HG03103 (cell line): ENCODE measurements at regions not wholly inside any gene's neighbourhood (a gene's known extent, or its start where the extent isn't known, plus 50 kb on each side); places are given as distances from the start of the nearest gene placed in this dataset.
"Not testable (repeated sequence)": the region's sequence is repeated elsewhere in the genome, so short reads cannot be mapped to it uniquely, and the experiment has no call there.

Experiments
- ATAC-seq: cut with Tn5 transposase; IDR thresholded peaks from one replicate; pipeline ENCODE4 v1.9.1; 2021; ENCODE audit warnings: low read depth; ENCODE audit not compliant: unreplicated experiment

DNA sequence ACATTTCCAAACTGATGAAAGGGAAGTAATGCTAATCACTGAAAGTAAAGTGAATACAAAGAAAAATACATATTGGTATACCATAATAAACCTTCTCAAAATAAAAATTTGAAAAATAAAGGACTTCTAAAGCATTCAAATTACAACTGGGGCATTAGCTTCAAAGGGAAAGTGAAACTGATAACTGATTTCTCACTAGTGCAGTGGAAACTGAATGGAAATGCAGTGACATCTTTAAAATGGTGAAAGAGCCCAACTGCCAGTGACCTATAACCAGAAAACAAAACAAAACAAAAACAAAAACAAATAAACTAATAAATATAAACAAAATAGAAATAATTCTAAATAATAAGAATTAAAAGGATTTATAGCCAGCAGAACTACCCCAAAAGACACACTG, 297.5 kb upstream of the GRIN3A start:
- peak; percentile 63 for ATAC-seq

DNA sequence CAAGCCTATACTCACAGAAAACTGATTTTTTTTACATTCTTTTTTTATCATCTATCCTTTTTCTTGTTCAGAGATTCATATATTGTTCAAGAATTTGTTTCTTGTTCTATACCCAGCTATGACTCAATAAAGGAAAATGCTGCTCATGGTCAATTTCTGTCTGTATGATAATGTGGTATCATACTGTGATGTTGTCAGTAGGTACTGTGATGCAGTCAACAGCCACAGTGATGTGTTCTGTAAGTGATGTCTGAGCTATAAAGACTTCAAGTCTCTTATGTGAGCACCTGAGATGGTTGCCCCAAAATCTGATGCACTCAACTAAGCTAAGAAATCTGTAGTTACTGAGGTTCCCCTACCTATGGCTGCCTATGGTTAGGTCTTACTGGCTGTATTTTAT, 294.2 kb upstream of the GRIN3A start:
- ATAC-seq = no peak

DNA sequence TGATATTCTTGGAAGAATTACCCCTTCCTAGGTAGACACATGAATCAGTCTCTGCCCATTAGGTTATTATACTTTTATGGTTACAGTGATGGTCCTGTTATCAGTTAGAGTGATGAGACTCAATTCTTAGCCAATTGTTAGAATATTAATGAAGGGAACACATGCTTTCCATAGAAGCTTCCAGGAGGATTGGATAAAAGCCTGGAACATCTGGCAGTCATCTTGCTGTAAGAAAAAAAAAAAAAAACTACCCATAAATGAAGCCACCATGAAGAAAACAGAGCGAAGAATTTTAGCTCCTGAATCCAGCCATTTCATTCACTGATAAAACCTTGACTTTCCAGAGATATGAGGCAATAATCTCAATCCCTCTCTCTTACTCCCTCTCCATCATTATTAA, 262.5 kb upstream of the GRIN3A start:
- ATAC-seq = no peak

DNA sequence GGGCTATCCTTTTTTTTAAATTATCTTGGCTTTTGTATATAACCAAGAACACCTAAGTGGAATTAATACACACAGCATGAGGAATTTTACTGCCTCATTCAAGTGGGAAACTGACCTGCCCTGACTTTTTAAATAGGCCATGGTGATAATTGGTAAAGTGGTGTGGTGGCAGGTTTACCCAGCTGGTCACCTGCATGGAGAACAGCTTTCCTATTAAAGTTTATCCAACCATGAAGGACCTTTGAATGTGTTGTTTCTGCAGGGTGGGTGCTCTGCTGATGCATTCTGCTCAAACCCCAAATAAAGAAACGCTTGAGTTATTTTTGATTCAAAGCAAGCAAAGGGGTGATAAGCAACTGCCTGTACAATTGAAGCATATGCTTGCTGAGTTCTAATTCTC, 261.0 kb upstream of the GRIN3A start:
- no peak for ATAC-seq

DNA sequence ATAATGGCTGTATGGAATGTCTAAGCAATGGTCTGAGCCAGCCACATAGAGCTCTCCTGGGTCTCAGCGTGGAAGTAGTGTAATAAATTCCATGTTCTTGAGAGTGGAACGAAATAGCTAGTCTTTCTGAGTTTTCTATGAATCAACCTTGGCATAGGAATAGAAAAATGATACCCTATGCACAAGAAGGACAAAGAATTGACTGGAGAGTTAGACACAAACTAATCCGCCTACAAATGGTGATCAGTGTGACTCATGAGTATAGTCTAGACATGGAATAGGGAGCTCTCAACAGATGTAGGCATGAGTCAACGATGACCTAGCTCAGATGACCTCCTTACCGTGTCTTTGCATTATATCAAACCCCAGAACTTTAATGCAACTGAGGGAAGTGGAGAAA, 256.8 kb upstream of the GRIN3A start:
- ATAC-seq = no peak

DNA sequence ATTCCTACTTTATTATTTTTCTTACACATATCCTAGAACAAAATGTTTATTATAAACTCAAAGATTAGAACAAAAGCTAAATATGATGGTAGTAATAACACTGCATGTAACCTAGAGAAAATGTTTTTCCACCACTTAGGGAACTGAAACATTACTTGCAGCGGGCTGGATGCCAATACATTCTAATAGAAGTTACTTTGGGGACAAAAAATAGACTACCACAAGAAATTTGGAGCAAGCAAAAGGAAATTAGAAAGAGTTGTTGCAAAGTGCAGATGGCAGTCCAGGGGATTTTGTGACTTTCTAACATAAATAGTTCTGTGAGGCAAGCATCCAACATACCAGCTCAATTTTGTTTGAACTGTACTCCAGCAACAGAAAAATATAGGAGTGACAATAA, 255.3 kb upstream of the GRIN3A start:
- no peak for ATAC-seq

DNA sequence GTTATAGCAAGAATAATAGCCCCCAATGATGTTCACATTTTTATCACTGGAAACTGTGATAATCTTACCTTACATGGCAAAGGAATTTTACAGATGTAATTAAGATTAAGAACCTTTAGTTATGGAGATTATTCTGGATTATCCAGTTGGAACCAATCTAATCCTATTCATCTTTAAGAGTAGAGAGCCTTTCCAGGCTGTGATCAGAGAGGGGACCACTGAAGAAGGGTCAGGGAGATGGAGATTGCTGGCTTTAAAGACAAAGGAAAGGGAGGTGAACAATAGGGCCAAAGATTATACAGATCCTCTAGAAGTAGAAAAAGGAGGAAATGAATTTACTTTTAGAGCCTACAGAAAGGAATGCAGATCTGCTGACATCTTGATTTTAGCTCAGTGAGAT, 253.5 kb upstream of the GRIN3A start:
- no peak for ATAC-seq

DNA sequence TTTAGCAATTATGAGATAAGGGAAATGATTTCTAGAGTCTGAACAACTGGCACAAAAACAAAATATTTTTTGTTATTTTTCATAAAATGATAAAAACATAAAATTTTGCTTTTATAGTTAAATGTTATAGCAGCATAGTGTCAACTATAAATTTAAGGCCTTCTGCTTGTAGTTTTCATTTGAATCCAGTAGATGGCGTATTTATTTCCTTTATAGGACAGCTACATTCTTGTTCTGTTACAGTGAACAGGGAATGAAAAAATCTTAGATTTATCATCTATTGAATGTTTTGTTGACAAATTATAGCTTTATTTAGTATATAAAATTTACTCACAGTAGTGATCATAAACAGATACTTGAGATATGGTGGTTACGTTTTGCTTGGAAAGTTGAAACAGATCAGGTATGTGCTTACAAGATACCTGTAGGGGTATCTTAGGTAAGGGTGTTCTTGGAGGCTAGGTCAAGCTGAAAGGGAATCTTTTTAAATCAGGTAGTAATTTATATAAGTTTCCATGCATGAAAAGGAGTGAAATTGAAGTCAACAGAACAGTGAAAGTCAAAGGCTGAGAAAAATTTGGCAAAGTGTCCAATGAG, 239.3 kb upstream of the GRIN3A start:
- ATAC-seq = peak; percentile 76

DNA sequence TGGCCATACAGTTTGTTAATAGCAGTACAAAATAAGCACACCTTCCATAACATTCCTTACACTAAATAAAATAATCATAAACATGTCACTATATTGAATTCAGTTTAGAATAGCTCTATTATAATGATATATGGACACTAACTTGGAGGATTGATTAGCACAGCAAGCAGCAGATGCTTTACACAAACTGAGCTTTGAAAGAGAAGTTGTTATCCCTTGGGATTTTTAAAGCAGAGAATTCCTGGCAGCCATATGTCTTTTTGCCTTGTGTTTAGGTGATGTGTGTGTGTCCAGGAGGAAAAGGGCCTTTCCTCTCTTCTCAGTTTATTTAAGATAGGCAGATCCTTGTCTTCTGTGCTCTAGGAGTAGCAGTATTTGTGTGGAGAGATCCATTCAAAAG, 232.2 kb upstream of the GRIN3A start:
- no peak for ATAC-seq

DNA sequence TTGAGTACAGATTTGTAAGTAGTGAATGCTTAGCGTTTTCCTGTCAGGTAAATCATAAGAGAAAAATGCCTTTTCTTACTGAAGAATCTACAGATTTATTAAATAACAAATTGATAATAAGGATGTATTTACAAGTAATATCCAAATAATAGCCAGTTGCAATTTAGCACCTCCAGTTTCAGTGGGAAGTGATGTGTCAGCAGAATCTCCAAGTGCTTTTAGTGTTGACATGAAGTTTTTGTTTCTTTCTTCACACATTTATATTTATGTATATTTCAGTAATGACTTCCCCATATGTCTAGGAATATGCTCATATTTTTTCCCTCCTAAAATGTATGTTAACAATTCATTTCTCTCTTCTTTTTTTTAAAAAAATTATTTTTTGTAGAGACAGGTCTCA, 229.9 kb upstream of the GRIN3A start:
- no peak for ATAC-seq

DNA sequence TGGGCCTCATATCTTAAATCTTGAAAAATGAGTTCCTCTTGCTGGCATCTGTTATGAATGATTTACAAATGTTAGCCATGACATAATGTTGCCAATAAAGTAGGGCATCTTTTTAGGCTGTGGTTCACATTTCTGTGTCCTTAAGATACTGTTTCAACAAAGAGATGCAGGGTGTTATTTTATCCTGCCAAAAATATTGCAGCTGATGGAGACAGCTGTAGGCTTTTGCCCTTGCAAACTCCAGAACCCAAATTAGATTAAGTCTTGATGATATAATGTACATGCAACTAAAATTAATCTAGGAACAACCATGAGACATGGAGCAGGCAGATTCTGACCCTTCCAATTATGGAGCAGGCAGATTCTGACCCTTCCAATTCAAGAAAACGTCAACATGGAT, 228.2 kb upstream of the GRIN3A start:
- ATAC-seq = no peak

DNA sequence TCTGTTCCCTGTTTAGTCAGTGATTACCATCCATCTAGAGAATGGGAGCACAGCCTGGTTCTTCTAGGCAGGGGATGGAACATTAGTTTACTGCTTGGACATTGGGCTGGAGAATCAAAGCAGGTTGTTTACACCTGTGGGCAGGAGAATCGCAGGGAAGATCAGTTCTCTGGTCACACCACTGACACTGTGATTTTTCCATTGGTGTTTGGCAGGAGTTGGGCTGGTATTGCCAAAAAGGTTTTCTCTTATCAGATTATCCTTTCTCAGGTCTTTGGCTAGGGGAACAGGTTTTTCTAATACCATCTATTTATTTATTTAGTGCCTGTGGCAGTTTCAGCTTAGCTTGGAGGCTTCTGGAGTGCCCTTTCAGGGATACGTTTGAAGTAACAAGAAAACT, 219.3 kb upstream of the GRIN3A start:
- ATAC-seq = no peak

DNA sequence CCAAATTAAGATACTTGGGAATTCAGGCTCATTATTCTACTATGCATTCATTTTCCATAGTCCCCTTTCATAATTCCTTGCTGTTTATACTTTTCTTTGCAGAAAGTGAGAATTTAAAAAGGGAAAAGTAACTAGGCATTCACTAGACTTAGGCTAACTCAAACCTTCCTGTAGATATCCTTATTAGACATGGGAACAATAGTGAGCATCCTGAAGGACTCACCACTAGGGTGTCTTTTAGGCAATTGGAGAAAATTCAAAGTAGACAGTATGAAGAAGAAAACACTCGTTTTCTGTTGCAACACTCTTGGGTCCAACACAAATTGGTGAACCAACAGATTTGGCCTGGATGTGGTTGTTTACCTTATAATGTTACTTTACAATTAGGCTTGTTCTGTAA, 213.2 kb upstream of the GRIN3A start:
- ATAC-seq = no peak

DNA sequence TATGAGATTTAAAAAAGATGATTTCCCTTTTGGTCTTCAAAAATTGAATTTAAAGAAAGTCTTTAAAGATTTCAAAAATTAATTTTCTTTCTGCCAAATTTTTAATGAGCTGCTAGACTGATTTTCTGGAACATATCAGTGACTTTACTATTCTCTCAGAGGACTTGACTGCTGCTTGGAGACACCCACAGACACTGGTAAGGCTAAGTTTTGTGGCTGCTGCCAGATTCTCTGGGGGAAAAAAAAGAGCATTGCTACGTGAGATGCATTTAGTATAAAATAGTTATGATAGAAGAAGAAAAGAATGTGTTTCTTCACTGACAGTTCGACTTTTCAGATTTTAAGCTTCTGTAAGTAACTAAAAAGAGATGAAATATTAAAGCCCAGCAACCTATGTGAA, 193.3 kb upstream of the GRIN3A start:
- ATAC-seq = no peak

DNA sequence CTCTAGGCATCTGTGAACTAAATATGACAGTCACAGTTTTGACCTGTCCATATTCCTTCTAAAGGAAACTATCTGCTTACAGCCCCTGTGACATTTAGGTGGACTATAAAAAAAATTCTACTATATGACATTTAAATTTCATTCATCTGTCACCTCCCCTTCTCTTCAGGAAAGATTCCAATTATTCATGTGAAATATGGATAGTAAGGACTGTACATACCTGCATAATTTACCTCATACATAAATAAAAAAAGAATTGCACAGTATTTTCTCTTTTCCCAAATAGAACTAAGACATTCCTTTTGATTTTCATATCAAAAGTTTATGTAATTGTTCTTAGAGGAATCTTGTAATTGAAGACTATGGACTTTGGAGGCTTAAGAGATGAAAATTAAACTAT, 192.3 kb upstream of the GRIN3A start:
- ATAC-seq = no peak

DNA sequence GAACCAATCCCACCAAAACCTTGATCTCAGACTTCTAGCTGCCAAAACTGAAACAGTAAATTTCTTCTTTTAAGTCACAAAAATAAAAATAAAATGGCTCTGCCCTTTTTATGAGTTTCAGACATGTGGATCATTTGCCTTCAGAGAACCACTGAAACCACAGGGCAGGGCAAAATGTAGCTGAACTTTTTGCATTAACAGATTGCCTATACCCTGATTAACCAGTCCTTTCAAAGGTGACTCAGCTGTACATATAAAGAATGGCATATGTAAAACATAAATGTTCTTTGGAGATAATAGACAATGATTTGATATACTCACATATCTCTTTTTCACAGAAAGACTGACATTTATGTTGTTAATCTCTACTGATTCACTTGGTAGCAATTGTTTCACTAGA, 187.1 kb upstream of the GRIN3A start:
- ATAC-seq = no peak

DNA sequence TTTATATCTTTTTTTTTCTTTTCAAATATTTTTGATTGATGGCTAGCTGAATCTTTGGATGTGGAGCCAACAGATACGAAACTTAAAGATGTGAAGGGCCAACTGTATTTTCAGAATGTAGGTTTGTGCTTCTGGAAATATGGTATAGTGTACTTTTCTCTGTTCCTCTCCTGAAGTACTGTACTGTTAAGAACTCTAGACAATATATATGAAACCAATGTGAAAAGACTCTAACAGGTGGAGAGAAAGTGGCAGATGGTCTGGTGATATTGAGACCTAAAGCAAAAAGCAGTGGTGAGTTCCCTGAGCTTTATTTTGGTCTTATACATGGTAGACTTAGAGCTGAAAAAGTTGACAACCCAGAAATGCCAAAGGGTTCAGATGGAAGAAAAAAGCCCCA, 185.0 kb upstream of the GRIN3A start:
- ATAC-seq = no peak

DNA sequence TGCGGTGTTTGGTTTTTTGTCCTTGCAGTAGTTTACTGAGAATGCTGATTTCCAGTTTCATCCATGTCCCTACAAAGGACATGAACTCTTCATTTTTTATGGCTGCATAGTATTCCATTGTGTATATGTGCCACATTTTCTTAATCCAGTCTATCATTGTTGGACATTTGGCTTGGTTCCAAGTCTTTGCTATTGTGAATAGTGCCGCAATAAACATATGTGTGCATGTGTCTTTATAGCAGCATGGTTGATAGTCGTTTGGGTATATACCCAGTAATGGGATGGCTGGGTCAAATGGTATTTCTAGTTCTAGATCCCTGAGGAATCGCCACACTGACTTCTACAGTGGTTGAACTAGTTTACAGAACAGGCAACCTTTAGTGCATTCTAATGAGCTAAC, 178.5 kb upstream of the GRIN3A start:
- ATAC-seq = not testable (repeated sequence)

DNA sequence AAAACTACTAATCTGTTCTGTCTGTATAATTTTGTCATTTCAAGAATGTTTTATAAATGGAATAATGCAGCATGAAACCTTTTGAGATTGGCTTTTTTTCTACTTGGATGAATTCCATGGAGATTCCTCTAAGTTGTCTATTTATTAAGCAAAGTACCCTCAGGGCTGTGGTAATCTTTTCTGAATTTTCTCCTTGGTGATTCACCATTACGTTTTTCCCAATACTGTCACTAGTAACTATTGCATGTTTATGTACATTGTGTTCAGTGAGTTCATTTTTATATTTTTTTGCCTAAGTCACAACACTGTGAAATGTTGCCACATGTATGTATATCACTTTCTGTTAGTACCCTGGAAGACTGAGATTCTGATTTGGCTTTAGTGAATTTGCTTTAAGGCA, 177.0 kb upstream of the GRIN3A start:
- no peak for ATAC-seq

DNA sequence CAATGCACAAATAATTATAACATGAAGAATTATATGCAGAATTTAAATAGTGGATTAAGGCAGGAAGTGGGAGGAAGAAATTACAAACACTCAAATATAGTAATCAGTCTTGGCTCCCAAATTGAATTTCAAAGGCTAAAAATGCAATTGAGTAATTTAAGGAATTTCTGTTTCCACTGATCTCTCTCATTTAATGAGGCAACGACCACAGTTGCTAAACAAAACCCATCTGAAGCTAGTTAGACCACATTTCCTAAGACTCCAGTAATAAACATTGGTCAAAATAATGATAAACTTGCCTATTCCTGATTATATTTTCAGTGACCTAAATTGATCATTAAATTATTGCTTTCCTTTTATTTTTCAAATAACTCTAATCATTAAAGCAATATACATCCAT, 174.3 kb upstream of the GRIN3A start:
- ATAC-seq = no peak

DNA sequence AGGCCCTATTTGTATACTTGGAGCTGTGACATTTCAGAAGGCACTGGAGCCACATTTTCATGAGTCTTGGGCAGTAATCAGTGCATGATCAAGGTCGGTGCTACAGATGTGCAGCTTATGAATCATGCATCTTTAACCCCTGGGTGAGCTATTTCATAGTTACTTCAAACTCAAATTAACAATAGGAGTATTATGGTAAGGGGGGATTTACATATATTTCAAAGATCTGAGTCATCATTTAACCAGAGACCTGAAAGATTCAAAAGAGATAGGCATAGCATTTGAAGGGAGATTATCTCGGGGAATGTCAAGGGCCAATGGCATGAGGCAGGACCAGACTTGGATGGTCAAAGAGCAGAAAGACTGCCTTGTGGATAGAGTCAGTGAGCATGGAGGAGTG, 169.0 kb upstream of the GRIN3A start:
- no peak for ATAC-seq

DNA sequence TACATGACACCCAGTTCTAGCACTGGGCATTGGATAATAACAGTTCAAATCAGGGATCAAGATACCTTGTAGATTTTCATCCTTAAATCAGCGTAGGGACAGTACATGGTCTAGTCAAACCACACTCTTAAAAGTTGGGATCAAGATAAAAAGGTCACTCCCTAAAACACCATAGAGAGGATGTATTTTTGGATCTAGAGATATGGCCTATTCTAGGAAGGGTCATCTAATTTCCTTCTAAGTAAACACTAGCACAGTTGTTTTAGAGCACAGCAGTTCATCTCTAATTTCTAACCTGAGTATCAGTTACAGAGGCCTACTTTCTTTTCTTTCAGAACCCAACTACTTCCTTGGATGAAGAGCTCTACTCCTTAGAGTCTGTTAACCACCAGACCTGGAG, 166.4 kb upstream of the GRIN3A start:
- ATAC-seq = no peak

DNA sequence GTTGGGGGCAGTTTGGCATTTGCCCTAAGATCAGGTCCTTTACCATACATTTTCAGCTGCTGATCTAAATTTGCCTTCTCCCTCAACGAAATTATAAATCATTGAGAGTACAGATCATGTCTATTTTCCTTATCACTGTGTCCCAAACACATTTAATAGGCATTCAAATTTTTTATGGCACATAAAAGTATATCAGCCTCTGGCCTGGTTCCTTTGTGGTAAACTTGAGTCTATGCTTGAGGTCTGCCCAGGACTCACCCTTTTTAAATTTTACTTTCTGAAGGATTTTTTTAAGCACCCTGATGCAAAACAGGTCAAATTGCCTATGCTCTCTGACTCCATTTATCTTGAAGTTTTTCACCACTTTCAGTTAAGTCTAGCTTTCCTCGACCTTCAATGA, 163.6 kb upstream of the GRIN3A start:
- no peak for ATAC-seq
